GM12878 (cell line): ENCODE measurements at regions not wholly inside any gene's neighbourhood (a gene's known extent, or its start where the extent isn't known, plus 50 kb on each side); places are given as distances from the start of the nearest gene placed in this dataset.

Experiments
- ATAC-seq: fragments of 200-7000 bp; cut with Tn5 transposase; 3 replicates; pipeline ENCODE4 v1.9.1; 2020; ENCODE audit warnings: mild to moderate bottlenecking, moderate library complexity
- BruUV-seq: library from RNA; stranded (reverse); fragments of 400-500 nt; replicated peaks from 2 replicates; lab custom pipeline; 2021; lab: Mats Ljungman, UMichigan
- CTCF ChIA-PET: fragments of 300-600 bp; sonication (Branson Sonifier 250); formaldehyde crosslinking; extraction: SDS; loops from one replicate; lab custom pipeline; 2021; ENCODE audit warnings: inconsistent platforms; lab: Yijun Ruan, JAX
- POLR2A ChIA-PET: fragments of 350-600 bp; formaldehyde crosslinking; extraction: SDS; loops from one replicate; lab custom pipeline; 2021; ENCODE audit warnings: inconsistent platforms; lab: Charles Lee
- RAD21 ChIA-PET: fragments of 300-600 bp; sonication (Branson Sonifier 250); formaldehyde crosslinking; loops from one replicate; lab custom pipeline; 2023; ENCODE audit warnings: antibody characterized with exemption; ENCODE audit not compliant: unreplicated experiment; lab: Charles Lee
- SMC1A ChIA-PET: fragments of 300-600 bp; sonication (Branson Sonifier 250); formaldehyde crosslinking; loops from one replicate; lab custom pipeline; 2023; ENCODE audit not compliant: unreplicated experiment, uncharacterized antibody; lab: Charles Lee
- DNase-seq: peaks from one replicate; pipeline ENCODE4 v3.0.0-alpha.2; 2011; ENCODE audit warnings: low read depth, low spot score
- FAIRE-seq: peaks from 3 replicates; lab custom pipeline; 2011; peaks lifted over from hg19 to GRCh38; lab: Jason Lieb, UNC
- H2AFZ ChIP-seq: 2 replicates; pipeline ENCODE4 v1.6.0; 2011; ENCODE audit warnings: low read depth, low read length, control low read depth; ENCODE audit not compliant: control insufficient read depth
- H3K27ac ChIP-seq: 2 replicates; pipeline ENCODE4 v1.5.1; 2011; ENCODE audit warnings: control low read depth; ENCODE audit not compliant: control insufficient read depth, insufficient read depth
- H3K27me3 ChIP-seq, 2 experiments: replicated peaks in 1 of 2; 2 replicates each; pipeline versions ENCODE4 v1.6.0 to v1.6.1; 2011; ENCODE audit warnings: low read length in 1 of 2; ENCODE audit not compliant: control insufficient read depth in 2 of 2, insufficient read depth in 2 of 2
- H3K36me3 ChIP-seq, 2 experiments: 2 replicates each; pipeline ENCODE4 v1.5.1; 2011; ENCODE audit warnings: low read length in 1 of 2; ENCODE audit not compliant: control insufficient read depth in 2 of 2, insufficient read depth in 2 of 2
- H3K4me1 ChIP-seq: 2 replicates; pipeline ENCODE4 v1.6.1; 2011; ENCODE audit warnings: mild to moderate bottlenecking, low read length, moderate library complexity, mixed read lengths; ENCODE audit not compliant: control insufficient read depth, insufficient read depth
- H3K4me2 ChIP-seq: 2 replicates; pipeline ENCODE4 v1.6.0; 2011; ENCODE audit warnings: control low read depth; ENCODE audit not compliant: control insufficient read depth, insufficient read depth
- H3K4me3 ChIP-seq: fragments of 200-600 bp; sonication (generic); 2 replicates; pipeline ENCODE4 v1.5.1; 2016
- H3K79me2 ChIP-seq: 2 replicates; pipeline ENCODE4 v1.6.0; 2011; ENCODE audit warnings: low read length; ENCODE audit not compliant: control insufficient read depth, insufficient read depth
- H3K9ac ChIP-seq: 2 replicates; pipeline ENCODE4 v1.8.0; 2011; ENCODE audit warnings: low read length, control low read depth, mixed read lengths; ENCODE audit not compliant: control insufficient read depth, insufficient read depth
- H3K9me3 ChIP-seq: replicated peaks from 3 replicates; pipeline ENCODE4 v1.5.1; 2011; ENCODE audit warnings: mild to moderate bottlenecking, low read length; ENCODE audit not compliant: control insufficient read depth, insufficient read depth
- H4K20me1 ChIP-seq: 2 replicates; pipeline ENCODE4 v1.6.0; 2011; ENCODE audit not compliant: control insufficient read depth, insufficient read depth
- ATF7 ChIP-seq: fragments of 450-650 bp; IDR thresholded peaks from 2 replicates; pipeline ENCODE4 v1.6.1; 2016; ENCODE audit warnings: low read depth, mild to moderate bottlenecking
- CHD1 ChIP-seq: IDR thresholded peaks from 2 replicates; pipeline ENCODE4 v1.6.1; 2012; ENCODE audit warnings: low read depth, low read length, improper control_type of control experiment
- GATAD2B ChIP-seq: fragments of 450-650 bp; conservative IDR thresholded peaks from 2 replicates; pipeline ENCODE4 v1.6.1; 2017; ENCODE audit warnings: low read depth, mild to moderate bottlenecking, moderate library complexity
- MXI1 ChIP-seq: fragments of 150-350 bp; IDR thresholded peaks from 2 replicates; pipeline ENCODE4 v1.6.1; 2011; ENCODE audit warnings: low read depth, mild to moderate bottlenecking, inconsistent platforms, low read length, improper control_type of control experiment
- NFYB ChIP-seq: IDR thresholded peaks from 2 replicates; pipeline ENCODE4 v1.6.1; 2011; ENCODE audit warnings: low read depth, mild to moderate bottlenecking, low read length, improper control_type of control experiment, moderate library complexity; ENCODE audit not compliant: insufficient read depth
- SMAD1 ChIP-seq: fragments of 450-650 bp; IDR thresholded peaks from 2 replicates; pipeline ENCODE4 v1.6.1; 2018; ENCODE audit warnings: mild to moderate bottlenecking, low read depth; ENCODE audit not compliant: partially characterized antibody
- TAF1 ChIP-seq: IDR thresholded peaks from 2 replicates; pipeline ENCODE4 v1.6.1; 2011; ENCODE audit warnings: mild to moderate bottlenecking, low read depth, low read length, borderline replicate concordance
- ZNF384 ChIP-seq: IDR thresholded peaks from 2 replicates; pipeline ENCODE4 v1.6.1; 2012; ENCODE audit warnings: low read depth, mild to moderate bottlenecking, low read length, improper control_type of control experiment, borderline replicate concordance
- WGBS: methylation state at CpG from one replicate; pipeline ENCODE4 v1.1.6; 2016; ENCODE audit warnings: low lambda C conversion rate; ENCODE audit not compliant: insufficient replicate concordance, insufficient coverage; ENCODE audit errors: missing lambda C conversion rate; 5-methylcytosine and 5-hydroxymethylcytosine counted together
- in situ Hi-C: fragments of 300-500 bp; cut with MboI; formaldehyde crosslinking; loops from 9 replicates; pipeline ENCODE4 v1.14.3; 2018; ENCODE audit warnings: mixed read lengths
- intact Hi-C: fragments of 100-400 bp; cut with micrococcal nuclease; formaldehyde crosslinking; loops from one replicate; pipeline ENCODE4 v1.14.2; 2022; ENCODE audit not compliant: unreplicated experiment
- TF ChIP-seq, protein P1 (sequence below): fragments of 450-650 bp; IDR thresholded peaks from 2 replicates; pipeline ENCODE4 v1.6.1; 2017; ENCODE audit warnings: mild to moderate bottlenecking
- TF ChIP-seq, protein P2 (sequence below): fragments of 450-650 bp; formaldehyde crosslinking; IDR thresholded peaks from 2 replicates; pipeline ENCODE4 v1.4.0; 2020; ENCODE audit warnings: mild to moderate bottlenecking, moderate library complexity
- TF ChIP-seq, protein P3 (sequence below): IDR thresholded peaks from 2 replicates; pipeline ENCODE4 v1.6.1; 2012; ENCODE audit warnings: low read depth, low read length, improper control_type of control experiment

DNA sequence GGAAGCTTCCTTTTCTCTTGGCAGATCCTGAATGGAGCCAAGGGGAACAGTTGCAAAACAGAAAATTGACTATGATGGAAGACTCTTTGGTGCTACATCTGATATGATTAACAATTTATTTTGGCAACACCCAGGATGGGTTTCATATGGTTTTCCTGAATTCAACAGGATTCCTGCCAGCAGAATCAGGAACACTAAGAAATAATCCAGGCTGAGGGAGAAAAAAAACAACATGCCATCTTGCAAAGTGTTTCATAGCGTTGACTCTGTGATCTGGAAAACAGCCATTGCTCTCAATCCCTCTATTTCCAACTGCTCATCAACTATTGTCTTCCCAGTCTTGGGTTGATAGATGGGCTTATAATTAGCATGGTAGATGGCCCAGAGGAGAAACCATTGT, 303.8 kb upstream of the KLF3 start:
- H3K36me3 ChIP-seq = no peaks in the 10 kb centered on the region
- CTCF ChIA-PET = no interaction called here
- no peak for ATAC-seq
- POLR2A ChIA-PET = no interaction called here
- no peaks in the 10 kb centered on the region for H3K9me3 ChIP-seq
- RAD21 ChIA-PET = no interaction called here
- H3K27ac ChIP-seq = no peak overlapping the region
- TF ChIP-seq, protein P1, sequence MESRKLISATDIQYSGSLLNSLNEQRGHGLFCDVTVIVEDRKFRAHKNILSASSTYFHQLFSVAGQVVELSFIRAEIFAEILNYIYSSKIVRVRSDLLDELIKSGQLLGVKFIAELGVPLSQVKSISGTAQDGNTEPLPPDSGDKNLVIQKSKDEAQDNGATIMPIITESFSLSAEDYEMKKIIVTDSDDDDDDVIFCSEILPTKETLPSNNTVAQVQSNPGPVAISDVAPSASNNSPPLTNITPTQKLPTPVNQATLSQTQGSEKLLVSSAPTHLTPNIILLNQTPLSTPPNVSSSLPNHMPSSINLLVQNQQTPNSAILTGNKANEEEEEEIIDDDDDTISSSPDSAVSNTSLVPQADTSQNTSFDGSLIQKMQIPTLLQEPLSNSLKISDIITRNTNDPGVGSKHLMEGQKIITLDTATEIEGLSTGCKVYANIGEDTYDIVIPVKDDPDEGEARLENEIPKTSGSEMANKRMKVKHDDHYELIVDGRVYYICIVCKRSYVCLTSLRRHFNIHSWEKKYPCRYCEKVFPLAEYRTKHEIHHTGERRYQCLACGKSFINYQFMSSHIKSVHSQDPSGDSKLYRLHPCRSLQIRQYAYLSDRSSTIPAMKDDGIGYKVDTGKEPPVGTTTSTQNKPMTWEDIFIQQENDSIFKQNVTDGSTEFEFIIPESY = no peak
- TF ChIP-seq GATAD2B = no peak
- H3K79me2 ChIP-seq = no peaks in the 10 kb centered on the region
- intact Hi-C loops = no loop called here
- no peaks in the 10 kb centered on the region for H4K20me1 ChIP-seq
- H3K4me3 ChIP-seq = no peak overlapping the region
- FAIRE-seq = no peak
- no TSS peak for BruUV-seq
- in situ Hi-C loops = no loop called here
- no peaks in the 10 kb centered on the region for H3K4me1 ChIP-seq
- SMC1A ChIA-PET = no interaction called here
- no peak overlapping the region for H2AFZ ChIP-seq
- WGBS = 96% methylated on average over 1 of the region's 1 CpG
- no peak overlapping the region for H3K9ac ChIP-seq
- no peaks in the 10 kb centered on the region for H3K27me3 ChIP-seq
- no peak for DNase-seq
- no peak overlapping the region for H3K4me2 ChIP-seq

DNA sequence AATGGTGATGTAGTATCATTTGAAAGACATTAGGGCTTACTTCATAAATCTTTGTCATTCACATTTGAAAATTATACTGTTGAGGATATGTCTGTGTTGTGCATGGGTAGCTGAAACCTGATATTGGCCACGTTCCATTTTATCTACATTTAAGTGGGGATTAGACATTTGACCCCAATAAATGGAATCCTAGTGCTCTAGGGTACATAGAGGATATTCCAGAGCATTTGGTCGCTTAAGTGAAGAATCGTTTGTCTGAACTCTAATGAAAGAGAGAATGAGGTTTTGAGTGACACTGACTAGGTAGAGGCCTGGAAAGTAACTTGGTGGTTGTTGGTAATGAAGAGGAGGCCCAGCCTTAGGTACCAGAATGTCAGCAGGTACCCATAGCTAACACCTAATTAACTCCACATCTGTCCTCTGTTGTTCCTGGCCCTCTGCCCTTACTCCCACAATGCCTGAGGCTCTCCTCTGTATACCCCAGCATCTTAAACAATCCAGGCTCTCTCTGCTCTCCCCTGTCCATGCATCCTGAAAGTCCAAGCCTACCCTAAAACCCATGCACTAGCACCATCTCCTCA, 299.5 kb upstream of the KLF3 start:
- no peak overlapping the region for H3K4me3 ChIP-seq
- ChIA-PET RAD21 (no interaction called here), POLR2A (no interaction called here), CTCF (no interaction called here), SMC1A (no interaction called here)
- no peaks in the 10 kb centered on the region for H4K20me1 ChIP-seq
- H2AFZ ChIP-seq = no peak overlapping the region
- no peaks in the 10 kb centered on the region for H3K79me2 ChIP-seq
- H3K27ac ChIP-seq = no peak overlapping the region
- ATAC-seq (no peak), DNase-seq (no peak), FAIRE-seq (no peak)
- H3K9ac ChIP-seq = no peak overlapping the region
- no TSS peak for BruUV-seq
- intact Hi-C loops (no loop called here), in situ Hi-C loops (no loop called here)
- 50% methylated on average over 3 of the region's 3 CpGs for WGBS
- H3K4me2 ChIP-seq = no peak overlapping the region
- no peaks in the 10 kb centered on the region for H3K9me3 ChIP-seq
- H3K27me3 ChIP-seq = no peaks in the 10 kb centered on the region
- H3K4me1 ChIP-seq = peaks cover 6% of the 10 kb centered on the region
- no peaks in the 10 kb centered on the region for H3K36me3 ChIP-seq
- TF ChIP-seq, protein P2, sequence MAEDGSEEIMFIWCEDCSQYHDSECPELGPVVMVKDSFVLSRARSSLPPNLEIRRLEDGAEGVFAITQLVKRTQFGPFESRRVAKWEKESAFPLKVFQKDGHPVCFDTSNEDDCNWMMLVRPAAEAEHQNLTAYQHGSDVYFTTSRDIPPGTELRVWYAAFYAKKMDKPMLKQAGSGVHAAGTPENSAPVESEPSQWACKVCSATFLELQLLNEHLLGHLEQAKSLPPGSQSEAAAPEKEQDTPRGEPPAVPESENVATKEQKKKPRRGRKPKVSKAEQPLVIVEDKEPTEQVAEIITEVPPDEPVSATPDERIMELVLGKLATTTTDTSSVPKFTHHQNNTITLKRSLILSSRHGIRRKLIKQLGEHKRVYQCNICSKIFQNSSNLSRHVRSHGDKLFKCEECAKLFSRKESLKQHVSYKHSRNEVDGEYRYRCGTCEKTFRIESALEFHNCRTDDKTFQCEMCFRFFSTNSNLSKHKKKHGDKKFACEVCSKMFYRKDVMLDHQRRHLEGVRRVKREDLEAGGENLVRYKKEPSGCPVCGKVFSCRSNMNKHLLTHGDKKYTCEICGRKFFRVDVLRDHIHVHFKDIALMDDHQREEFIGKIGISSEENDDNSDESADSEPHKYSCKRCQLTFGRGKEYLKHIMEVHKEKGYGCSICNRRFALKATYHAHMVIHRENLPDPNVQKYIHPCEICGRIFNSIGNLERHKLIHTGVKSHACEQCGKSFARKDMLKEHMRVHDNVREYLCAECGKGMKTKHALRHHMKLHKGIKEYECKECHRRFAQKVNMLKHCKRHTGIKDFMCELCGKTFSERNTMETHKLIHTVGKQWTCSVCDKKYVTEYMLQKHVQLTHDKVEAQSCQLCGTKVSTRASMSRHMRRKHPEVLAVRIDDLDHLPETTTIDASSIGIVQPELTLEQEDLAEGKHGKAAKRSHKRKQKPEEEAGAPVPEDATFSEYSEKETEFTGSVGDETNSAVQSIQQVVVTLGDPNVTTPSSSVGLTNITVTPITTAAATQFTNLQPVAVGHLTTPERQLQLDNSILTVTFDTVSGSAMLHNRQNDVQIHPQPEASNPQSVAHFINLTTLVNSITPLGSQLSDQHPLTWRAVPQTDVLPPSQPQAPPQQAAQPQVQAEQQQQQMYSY (CRISPR knock-in tag) = no peak
- TF ChIP-seq, protein P3, sequence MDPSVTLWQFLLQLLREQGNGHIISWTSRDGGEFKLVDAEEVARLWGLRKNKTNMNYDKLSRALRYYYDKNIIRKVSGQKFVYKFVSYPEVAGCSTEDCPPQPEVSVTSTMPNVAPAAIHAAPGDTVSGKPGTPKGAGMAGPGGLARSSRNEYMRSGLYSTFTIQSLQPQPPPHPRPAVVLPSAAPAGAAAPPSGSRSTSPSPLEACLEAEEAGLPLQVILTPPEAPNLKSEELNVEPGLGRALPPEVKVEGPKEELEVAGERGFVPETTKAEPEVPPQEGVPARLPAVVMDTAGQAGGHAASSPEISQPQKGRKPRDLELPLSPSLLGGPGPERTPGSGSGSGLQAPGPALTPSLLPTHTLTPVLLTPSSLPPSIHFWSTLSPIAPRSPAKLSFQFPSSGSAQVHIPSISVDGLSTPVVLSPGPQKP = no peak
- TF ChIP-seq TAF1 (no peak), CHD1 (no peak), MXI1 (no peak), ZNF384 (no peak), SMAD1 (no peak), ATF7 (no peak), NFYB (no peak)
